H1 (cell line): ENCODE measurements at regions not wholly inside any gene's neighbourhood (a gene's known extent, or its start where the extent isn't known, plus 50 kb on each side); places are given as distances from the start of the nearest gene placed in this dataset.

Source experiments
- CTCF ChIA-PET: fragments of 300-600 bp; sonication (Branson Sonifier 250); formaldehyde crosslinking; loops from one replicate; lab custom pipeline; 2021; ENCODE audit not compliant: partially characterized antibody; lab: Charles Lee
- POLR2A ChIA-PET: fragments of 300-600 bp; sonication (Branson Sonifier 250); formaldehyde crosslinking; loops from one replicate; lab custom pipeline; 2021; ENCODE audit warnings: inconsistent platforms; ENCODE audit not compliant: partially characterized antibody; lab: Charles Lee
- DNase-seq, 2 experiments: peaks; one replicate each; pipeline versions ENCODE4 v3.0.0 to v3.0.0-alpha.2; 2010 to 2022; ENCODE audit warnings: low spot score in 2 of 2, low read depth in 1 of 2, mixed read lengths in 1 of 2
- FAIRE-seq: peaks from 2 replicates; lab custom pipeline; 2011; peaks lifted over from hg19 to GRCh38; lab: Jason Lieb, UNC
- H2AFZ ChIP-seq: 2 replicates; pipeline ENCODE4 v1.8.1; 2012; ENCODE audit warnings: low read length, inconsistent platforms
- H2AK5ac ChIP-seq: 2 replicates; pipeline ENCODE4 v1.6.1; 2013; ENCODE audit warnings: low read depth, low read length
- H2BK120ac ChIP-seq: replicated peaks from 2 replicates; pipeline ENCODE3; 2013; ENCODE audit warnings: low read depth, low read length, inconsistent platforms
- H2BK12ac ChIP-seq: 2 replicates; pipeline ENCODE4 v1.6.1; 2013; ENCODE audit warnings: low read depth, low read length
- H2BK15ac ChIP-seq: 2 replicates; pipeline ENCODE4 v1.6.1; 2013; ENCODE audit warnings: low read length
- H2BK20ac ChIP-seq: 2 replicates; pipeline ENCODE4 v1.6.1; 2013; ENCODE audit warnings: low read length
- H2BK5ac ChIP-seq: 2 replicates; pipeline ENCODE4 v1.6.1; 2013; ENCODE audit warnings: low read depth, low read length
- H3K14ac ChIP-seq: 2 replicates; pipeline ENCODE4 v1.6.1; 2013; ENCODE audit warnings: inconsistent platforms; ENCODE audit not compliant: insufficient read length
- H3K18ac ChIP-seq: 2 replicates; pipeline ENCODE4 v1.6.1; 2013; ENCODE audit warnings: low read length; ENCODE audit errors: extremely low read depth
- H3K23ac ChIP-seq: 2 replicates; pipeline ENCODE4 v1.6.1; 2013; ENCODE audit warnings: inconsistent platforms; ENCODE audit not compliant: insufficient read length
- H3K23me2 ChIP-seq: 2 replicates; pipeline ENCODE4 v1.6.1; 2013; ENCODE audit warnings: low read depth, low read length
- H3K27ac ChIP-seq: 2 replicates; pipeline ENCODE4 v1.6.1; 2011; ENCODE audit warnings: low read depth, low read length, inconsistent platforms
- H3K27me3 ChIP-seq, 4 experiments: replicated peaks in 1 of 4; 1 replicate in 1 of 4; 2 replicates in 3 of 4; pipeline versions ENCODE4 v1.6.1 to v1.8.1; 2011 to 2013; ENCODE audit warnings: low read length in 3 of 4, mild to moderate bottlenecking in 3 of 4, inconsistent platforms in 2 of 4, mixed read lengths in 2 of 4, moderate library complexity in 1 of 4; ENCODE audit not compliant: control insufficient read depth in 3 of 4, insufficient read depth in 3 of 4; ENCODE audit errors: extremely low read depth in 1 of 4
- H3K36me3 ChIP-seq, 4 experiments: 2 replicates each; pipeline versions ENCODE4 v1.6.1 to v1.8.1; 2011 to 2013; ENCODE audit warnings: mild to moderate bottlenecking in 4 of 4, low read length in 3 of 4, moderate library complexity in 2 of 4, control low read depth in 1 of 4, inconsistent platforms in 1 of 4; ENCODE audit not compliant: insufficient read depth in 4 of 4, control insufficient read depth in 2 of 4
- H3K4ac ChIP-seq: replicated peaks from 2 replicates; pipeline ENCODE3; 2013; ENCODE audit warnings: low read length, low read depth, mixed read lengths, inconsistent platforms; ENCODE audit not compliant: insufficient read length
- H3K4me1 ChIP-seq, 4 experiments: replicated peaks in 1 of 4; 1 replicate in 1 of 4; 2 replicates in 3 of 4; pipeline versions ENCODE4 v1.6.1 to v1.8.1; 2011 to 2013; ENCODE audit warnings: low read length in 3 of 4, inconsistent platforms in 2 of 4, mixed read lengths in 1 of 4; ENCODE audit not compliant: insufficient read depth in 4 of 4, control insufficient read depth in 3 of 4
- H3K4me2 ChIP-seq, 2 experiments: 2 replicates each; pipeline versions ENCODE4 v1.6.1 to v1.8.1; 2011 to 2013; ENCODE audit warnings: low read depth in 2 of 2, low read length in 2 of 2, control low read depth in 1 of 2, inconsistent platforms in 1 of 2, mild to moderate bottlenecking in 1 of 2; ENCODE audit not compliant: insufficient read depth in 1 of 2
- H3K4me3 ChIP-seq, 4 experiments: fragments of 200-600, 300-600 bp in 1 of 4; sonication (generic), shearing (Covaris generic), sonication (Bioruptor Twin) in 1 of 4; 2 replicates each; pipeline versions ENCODE4 v1.5.1 to v1.8.1; 2011 to 2016; ENCODE audit warnings: low read length in 4 of 4, low read depth in 3 of 4, control low read depth in 2 of 4, inconsistent platforms in 2 of 4, mild to moderate bottlenecking in 2 of 4, mixed read lengths in 1 of 4, moderate library complexity in 1 of 4; ENCODE audit not compliant: insufficient read depth in 2 of 4; ENCODE audit errors: extremely low read depth in 1 of 4
- H3K56ac ChIP-seq: replicated peaks from 2 replicates; pipeline ENCODE3; 2013; ENCODE audit warnings: low read depth, mild to moderate bottlenecking, mixed read lengths, low read length, inconsistent platforms; ENCODE audit not compliant: insufficient read length
- H3K79me1 ChIP-seq: 2 replicates; pipeline ENCODE4 v1.6.1; 2013; ENCODE audit warnings: low read depth, low read length, control low read depth
- H3K79me2 ChIP-seq, 2 experiments: 2 replicates each; pipeline versions ENCODE4 v1.6.1 to v1.8.1; 2012 to 2013; ENCODE audit warnings: low read length in 2 of 2, mild to moderate bottlenecking in 2 of 2, inconsistent platforms in 1 of 2; ENCODE audit not compliant: insufficient read depth in 2 of 2, control insufficient read depth in 1 of 2
- H3K9ac ChIP-seq, 4 experiments: replicated peaks in 1 of 4; 1 replicate in 1 of 4; 2 replicates in 3 of 4; pipeline versions ENCODE4 v1.6.1 to v1.8.1; 2011 to 2013; ENCODE audit warnings: low read depth in 3 of 4, low read length in 3 of 4, control low read depth in 2 of 4, mild to moderate bottlenecking in 2 of 4, moderate library complexity in 2 of 4, inconsistent platforms in 1 of 4; ENCODE audit errors: extremely low read depth in 1 of 4
- H3K9me3 ChIP-seq, 2 experiments: 2 replicates each; pipeline versions ENCODE4 v1.6.1 to v1.8.1; 2012 to 2013; ENCODE audit warnings: mild to moderate bottlenecking in 2 of 2, moderate library complexity in 2 of 2, control low read depth in 1 of 2, inconsistent platforms in 1 of 2, low read depth in 1 of 2, low read length in 1 of 2, mixed read lengths in 1 of 2; ENCODE audit not compliant: insufficient read depth in 2 of 2
- H4K20me1 ChIP-seq, 2 experiments: replicated peaks in 1 of 2; 2 replicates each; pipeline versions ENCODE3 to v1.8.1; 2011 to 2013; ENCODE audit warnings: inconsistent platforms in 2 of 2, low read length in 2 of 2, mild to moderate bottlenecking in 1 of 2; ENCODE audit not compliant: insufficient read depth in 2 of 2, control insufficient read depth in 1 of 2
- H4K5ac ChIP-seq: 2 replicates; pipeline ENCODE4 v1.6.1; 2013; ENCODE audit warnings: low read length, low read depth, mixed read lengths, inconsistent platforms; ENCODE audit not compliant: insufficient read length
- H4K8ac ChIP-seq: 2 replicates; pipeline ENCODE4 v1.8.0; 2013; ENCODE audit warnings: mild to moderate bottlenecking, moderate library complexity, low read length, inconsistent platforms; ENCODE audit not compliant: insufficient read depth; ENCODE audit errors: extremely low read depth
- H4K91ac ChIP-seq: replicated peaks from 2 replicates; pipeline ENCODE3; 2013; ENCODE audit warnings: low read length, mixed read lengths, inconsistent platforms; ENCODE audit not compliant: insufficient read length
- CEBPB ChIP-seq: IDR thresholded peaks from 2 replicates; pipeline ENCODE4 v1.6.1; 2012; ENCODE audit warnings: low read depth, low read length
- HDAC2 ChIP-seq, 2 experiments: fragments of 300-600 bp in 1 of 2; sonication (generic) in 1 of 2; IDR thresholded peaks; 2 replicates each; pipeline ENCODE4 v1.6.1; 2011 to 2012; ENCODE audit warnings: low read depth in 2 of 2, low read length in 2 of 2, mild to moderate bottlenecking in 2 of 2, moderate library complexity in 2 of 2, borderline replicate concordance in 1 of 2, inconsistent platforms in 1 of 2
- WGBS, 2 experiments: shearing (Covaris generic) in 1 of 2; methylation state at CpG; one replicate each; pipeline versions ENCODE4 v1.1.6 to v1.1.7; 2013 to 2015; ENCODE audit warnings: low lambda C conversion rate in 2 of 2, mixed read lengths in 2 of 2, inconsistent platforms in 1 of 2, low coverage in 1 of 2, missing lambda C conversion rate in 1 of 2; ENCODE audit not compliant: insufficient replicate concordance in 2 of 2, insufficient coverage in 1 of 2, insufficient read length in 1 of 2; ENCODE audit errors: extremely low coverage in 1 of 2, missing lambda C conversion rate in 1 of 2; 5-methylcytosine and 5-hydroxymethylcytosine counted together

- H3K4ac ChIP-seq = no peak overlapping the region
- no peak overlapping the region for H2AFZ ChIP-seq
- TF ChIP-seq HDAC2 (IDR thresholded peaks at IDR 0.05; ENCODE audit: borderline replicate concordance in 1 of 2, low read depth in 2 of 2, low read length in 2 of 2) (no peak), CEBPB (no peak)
- TF ChIP-seq, all 59 proteins: peak for 0
- Histone ChIP-seq H2BK12ac (no peak overlapping the region), H2BK15ac (no peak overlapping the region), H4K20me1 (no peaks in the 10 kb centered on the region), H3K9ac (no peak overlapping the region), H3K56ac (no peak overlapping the region), H2AK5ac (no peak overlapping the region), H2BK120ac (no peak overlapping the region), H3K4me3 (no peak overlapping the region), H4K5ac (no peak overlapping the region), H3K23ac (no peak overlapping the region), H3K18ac (no peak overlapping the region), H4K91ac (no peak overlapping the region), H3K27me3 (no peaks in the 10 kb centered on the region), H2BK5ac (no peak overlapping the region), H2BK20ac (no peak overlapping the region), H3K23me2 (no peaks in the 10 kb centered on the region), H3K4me2 (no peak overlapping the region), H3K27ac (no peak overlapping the region), H3K4me1 (peaks cover 0 to 3% (median 0%) of the 10 kb centered on the region in 4 experiments; a peak in 3 of 7 replicates), H3K79me2 (no peaks in the 10 kb centered on the region), H4K8ac (no peak overlapping the region), H3K79me1 (no peaks in the 10 kb centered on the region), H3K14ac (no peak overlapping the region), H3K36me3 (no peaks in the 10 kb centered on the region), H3K9me3 (no peaks in the 10 kb centered on the region)
- ChIA-PET CTCF (no interaction called here), POLR2A (no interaction called here)
- DNase-seq = no peak
- WGBS, 2 experiments = 88% methylated on average over 1 of the region's 1 CpG; no CpG with 5 or more reads in 1 of the 2 experiments
- FAIRE-seq = no peak
Measured at GRCh38 chr7:79534128-79534527, 80.7 kb upstream of the MAGI2 start.
